ENCODE measurements at regions not wholly inside any gene's neighbourhood (a gene's known extent, or its start where the extent isn't known, plus 50 kb on each side); places are given as distances from the start of the nearest gene placed in this dataset.

GRCh38 chr11:8327761-8328192 is 64.1 kb upstream of the LMO1 start:
- TF ChIP-seq SIN3A (IDR thresholded peaks at IDR 0.05; ENCODE audit: borderline replicate concordance, insufficient read depth, low read length) (no peak), TAF1 (IDR thresholded peaks at IDR 0.05; ENCODE audit: borderline replicate concordance, insufficient read depth, low read length) (no peak), POLR2AphosphoS5 (IDR thresholded peaks at IDR 0.05; ENCODE audit: low read depth, low read length) (no peak)
- TF ChIP-seq, protein P1, sequence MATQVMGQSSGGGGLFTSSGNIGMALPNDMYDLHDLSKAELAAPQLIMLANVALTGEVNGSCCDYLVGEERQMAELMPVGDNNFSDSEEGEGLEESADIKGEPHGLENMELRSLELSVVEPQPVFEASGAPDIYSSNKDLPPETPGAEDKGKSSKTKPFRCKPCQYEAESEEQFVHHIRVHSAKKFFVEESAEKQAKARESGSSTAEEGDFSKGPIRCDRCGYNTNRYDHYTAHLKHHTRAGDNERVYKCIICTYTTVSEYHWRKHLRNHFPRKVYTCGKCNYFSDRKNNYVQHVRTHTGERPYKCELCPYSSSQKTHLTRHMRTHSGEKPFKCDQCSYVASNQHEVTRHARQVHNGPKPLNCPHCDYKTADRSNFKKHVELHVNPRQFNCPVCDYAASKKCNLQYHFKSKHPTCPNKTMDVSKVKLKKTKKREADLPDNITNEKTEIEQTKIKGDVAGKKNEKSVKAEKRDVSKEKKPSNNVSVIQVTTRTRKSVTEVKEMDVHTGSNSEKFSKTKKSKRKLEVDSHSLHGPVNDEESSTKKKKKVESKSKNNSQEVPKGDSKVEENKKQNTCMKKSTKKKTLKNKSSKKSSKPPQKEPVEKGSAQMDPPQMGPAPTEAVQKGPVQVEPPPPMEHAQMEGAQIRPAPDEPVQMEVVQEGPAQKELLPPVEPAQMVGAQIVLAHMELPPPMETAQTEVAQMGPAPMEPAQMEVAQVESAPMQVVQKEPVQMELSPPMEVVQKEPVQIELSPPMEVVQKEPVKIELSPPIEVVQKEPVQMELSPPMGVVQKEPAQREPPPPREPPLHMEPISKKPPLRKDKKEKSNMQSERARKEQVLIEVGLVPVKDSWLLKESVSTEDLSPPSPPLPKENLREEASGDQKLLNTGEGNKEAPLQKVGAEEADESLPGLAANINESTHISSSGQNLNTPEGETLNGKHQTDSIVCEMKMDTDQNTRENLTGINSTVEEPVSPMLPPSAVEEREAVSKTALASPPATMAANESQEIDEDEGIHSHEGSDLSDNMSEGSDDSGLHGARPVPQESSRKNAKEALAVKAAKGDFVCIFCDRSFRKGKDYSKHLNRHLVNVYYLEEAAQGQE (IDR thresholded peaks at IDR 0.05; ENCODE audit: insufficient read depth in 1 of 2, low read depth in 2 of 2, low read length in 2 of 2), result no peak

- no peak for TF ChIP-seq FOXP2 (optimal IDR thresholded peaks at IDR 0.05; ENCODE audit: borderline replicate concordance, extremely low read depth, extremely low read length, insufficient read depth)
Measured at GRCh38 chr11:8326337-8326736, 62.7 kb upstream of the LMO1 start.

DNA sequence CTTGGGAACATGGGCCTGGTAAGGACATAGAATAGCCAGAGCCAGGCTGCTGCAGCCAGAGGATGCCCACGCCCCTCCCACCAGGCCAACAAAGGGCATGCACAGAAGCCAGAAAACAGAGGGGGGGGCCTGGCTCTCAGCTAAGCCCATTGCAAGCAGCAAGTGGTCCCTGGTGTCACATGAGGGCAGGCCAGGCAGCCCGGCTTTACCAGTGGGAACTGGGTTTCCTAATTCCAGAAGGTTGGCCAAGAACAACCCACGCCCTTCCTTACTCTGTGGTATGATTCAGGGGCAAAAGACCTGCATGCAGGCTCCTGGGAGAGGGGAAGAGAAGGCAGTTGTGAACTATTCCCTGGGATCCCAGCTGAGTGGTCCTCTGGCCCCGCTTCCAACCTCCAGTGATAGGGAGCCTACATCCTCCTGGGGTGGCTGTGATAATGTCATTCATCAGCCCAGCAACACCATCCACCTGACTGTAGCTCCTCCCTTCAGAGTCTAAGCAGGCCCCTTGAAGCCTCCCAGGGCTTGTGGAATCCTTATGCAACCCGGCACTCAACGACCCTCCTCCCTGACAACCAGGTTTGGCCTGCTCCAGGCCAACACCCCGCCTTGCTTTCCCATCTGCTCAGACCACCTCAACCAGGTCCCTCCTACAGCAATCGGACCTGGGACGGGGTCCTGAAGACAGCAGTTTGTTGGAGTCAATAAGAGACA is 62.1 kb upstream of the LMO1 start:
- TF ChIP-seq FOXP2 (optimal IDR thresholded peaks at IDR 0.05; ENCODE audit: borderline replicate concordance, extremely low read depth, extremely low read length, insufficient read depth), result no peak
- TF ChIP-seq TAF1 (IDR thresholded peaks at IDR 0.05; ENCODE audit: borderline replicate concordance, insufficient read depth, low read length), result no peak
- TF ChIP-seq, protein P1 (IDR thresholded peaks at IDR 0.05; ENCODE audit: insufficient read depth in 1 of 2, low read depth in 2 of 2, low read length in 2 of 2), result no peak
- TF ChIP-seq POLR2AphosphoS5 (IDR thresholded peaks at IDR 0.05; ENCODE audit: low read depth, low read length), result no peak
- TF ChIP-seq SIN3A (IDR thresholded peaks at IDR 0.05; ENCODE audit: borderline replicate concordance, insufficient read depth, low read length), result no peak

GRCh38 chr11:8323161-8323935 is 59.7 kb upstream of the LMO1 start:
- TF ChIP-seq POLR2AphosphoS5 (IDR thresholded peaks at IDR 0.05; ENCODE audit: low read depth, low read length), result no peak

DNA sequence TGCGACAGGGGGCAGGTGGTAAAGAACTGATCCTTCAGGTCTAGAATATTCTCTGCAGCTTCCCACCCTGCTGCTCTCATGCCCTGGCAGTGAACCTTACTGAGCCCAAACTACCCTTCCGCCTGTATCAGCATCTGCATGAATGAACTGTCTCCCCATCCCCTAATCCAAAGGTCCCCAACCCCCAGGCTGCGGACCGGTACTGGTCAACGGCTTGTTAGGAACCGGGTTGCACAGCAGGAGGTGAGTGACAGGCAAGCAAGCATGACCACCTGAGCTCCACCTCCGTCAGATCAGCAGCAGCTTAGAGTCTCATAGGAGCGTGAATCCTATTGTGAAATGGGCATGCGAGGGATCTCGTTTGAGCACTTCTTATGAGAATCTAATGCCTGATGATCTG is 58.2 kb upstream of the LMO1 start:
- TF ChIP-seq TAF1 (IDR thresholded peaks at IDR 0.05; ENCODE audit: borderline replicate concordance, insufficient read depth, low read length) (no peak), POLR2AphosphoS5 (IDR thresholded peaks at IDR 0.05; ENCODE audit: low read depth, low read length) (no peak), FOXP2 (optimal IDR thresholded peaks at IDR 0.05; ENCODE audit: borderline replicate concordance, extremely low read depth, extremely low read length, insufficient read depth) (no peak), SIN3A (IDR thresholded peaks at IDR 0.05; ENCODE audit: borderline replicate concordance, insufficient read depth, low read length) (no peak)
- TF ChIP-seq, protein P1 (IDR thresholded peaks at IDR 0.05; ENCODE audit: insufficient read depth in 1 of 2, low read depth in 2 of 2, low read length in 2 of 2), result no peak

- TF ChIP-seq, protein P1 (IDR thresholded peaks at IDR 0.05; ENCODE audit: insufficient read depth in 1 of 2, low read depth in 2 of 2, low read length in 2 of 2), result no peak
- no peak for TF ChIP-seq SIN3A (IDR thresholded peaks at IDR 0.05; ENCODE audit: borderline replicate concordance, insufficient read depth, low read length)
- no peak for TF ChIP-seq TAF1 (IDR thresholded peaks at IDR 0.05; ENCODE audit: borderline replicate concordance, insufficient read depth, low read length)
- no peak for TF ChIP-seq POLR2AphosphoS5 (IDR thresholded peaks at IDR 0.05; ENCODE audit: low read depth, low read length)
Measured at GRCh38 chr11:8320076-8320475, 56.4 kb upstream of the LMO1 start.
